ENCODE measurements at regions not wholly inside any gene's neighbourhood (a gene's known extent, or its start where the extent isn't known, plus 50 kb on each side); places are given as distances from the start of the nearest gene placed in this dataset.

GRCh38 chr4:110260299-110260698 is 61.9 kb upstream of the ELOVL6 start:
- Histone ChIP-seq H3K4me1 (no peaks in the 10 kb centered on the region), H3K36me3 (no peaks in the 10 kb centered on the region), H3K4me3 (no peak overlapping the region), H3K9me3 (no peaks in the 10 kb centered on the region), H3K27ac (no peak overlapping the region), H3K27me3 (no peaks in the 10 kb centered on the region)
- TF ChIP-seq EP300 (IDR thresholded peaks at IDR 0.05; ENCODE audit: low read depth) (no peak), POLR2AphosphoS5 (IDR thresholded peaks at IDR 0.05) (no peak), POLR2A (IDR thresholded peaks at IDR 0.05) (no peak), CTCF (IDR thresholded peaks at IDR 0.05) (no peak)
- intact Hi-C loops (cut with DNase I; ENCODE audit: low total_unique reads) (no loop called here), in situ Hi-C loops (cut with MboI; ENCODE audit: low pct_ligation_motif_present in 1 of 4, low pct_unique_long_range_greater_than_20kb in 1 of 4, low sequenced_read_pairs in 3 of 4) (no loop called here)
- no peak for DNase-seq
- 78 to 80% methylated on average over 4 of the region's 4 CpGs for WGBS, 2 donors (ENCODE audit: low coverage in 1 of 2)

GRCh38 chr4:110250023-110250387 is 51.6 kb upstream of the ELOVL6 start:
- DNase-seq: no peak
- 66 to 83% methylated on average over 3 to 5 of the region's 5 CpGs for WGBS, 2 donors (ENCODE audit: low coverage in 1 of 2)
- Histone ChIP-seq H3K27ac (no peak overlapping the region), H3K9me3 (no peaks in the 10 kb centered on the region), H3K4me3 (no peak overlapping the region), H3K36me3 (no peaks in the 10 kb centered on the region), H3K27me3 (no peaks in the 10 kb centered on the region), H3K4me1 (no peaks in the 10 kb centered on the region)
- in situ Hi-C loops (cut with MboI; ENCODE audit: low pct_ligation_motif_present in 1 of 4, low pct_unique_long_range_greater_than_20kb in 1 of 4, low sequenced_read_pairs in 3 of 4): no loop called here
- TF ChIP-seq POLR2AphosphoS5 (IDR thresholded peaks at IDR 0.05) (no peak), CTCF (IDR thresholded peaks at IDR 0.05) (no peak), EP300 (IDR thresholded peaks at IDR 0.05; ENCODE audit: low read depth) (no peak), POLR2A (IDR thresholded peaks at IDR 0.05) (no peak)
- intact Hi-C loops (cut with DNase I; ENCODE audit: low total_unique reads): no loop called here

GRCh38 chr4:110248831-110249253 is 50.4 kb upstream of the ELOVL6 start:
- Histone ChIP-seq H3K27me3 (no peaks in the 10 kb centered on the region), H3K27ac (no peak overlapping the region), H3K9me3 (no peaks in the 10 kb centered on the region), H3K4me1 (no peaks in the 10 kb centered on the region), H3K4me3 (no peak overlapping the region), H3K36me3 (no peaks in the 10 kb centered on the region)
- intact Hi-C loops (cut with DNase I; ENCODE audit: low total_unique reads) (no loop called here), in situ Hi-C loops (cut with MboI; ENCODE audit: low pct_ligation_motif_present in 1 of 4, low pct_unique_long_range_greater_than_20kb in 1 of 4, low sequenced_read_pairs in 3 of 4) (no loop called here)
- TF ChIP-seq EP300 (IDR thresholded peaks at IDR 0.05; ENCODE audit: low read depth) (no peak), POLR2A (IDR thresholded peaks at IDR 0.05) (no peak), CTCF (IDR thresholded peaks at IDR 0.05) (no peak), POLR2AphosphoS5 (IDR thresholded peaks at IDR 0.05) (no peak)
- WGBS, 2 donors (ENCODE audit: low coverage in 1 of 2): 67 to 78% methylated on average over 2 to 5 of the region's 5 CpGs
- no peak for DNase-seq

Small RNA genes lying in the stretch of these regions (small RNA-seq; reads per million reads assigned to genes)
- 0 reads per million in 4 donors for gene AC108145.1
- gene HSBP1P2: 0 reads per million in 4 donors
- gene RNU6-205P: 0 reads per million in 4 donors

Data from transverse colon (tissue), 4 donors.